H1 (cell line): ENCODE measurements at regions not wholly inside any gene's neighbourhood (a gene's known extent, or its start where the extent isn't known, plus 50 kb on each side); places are given as distances from the start of the nearest gene placed in this dataset.

ENCODE experiments used
- CTCF ChIA-PET: fragments of 300-600 bp; sonication (Branson Sonifier 250); formaldehyde crosslinking; loops from one replicate; lab custom pipeline; 2021; ENCODE audit not compliant: partially characterized antibody; lab: Charles Lee
- POLR2A ChIA-PET: fragments of 300-600 bp; sonication (Branson Sonifier 250); formaldehyde crosslinking; loops from one replicate; lab custom pipeline; 2021; ENCODE audit warnings: inconsistent platforms; ENCODE audit not compliant: partially characterized antibody; lab: Charles Lee
- DNase-seq, 2 experiments: peaks; one replicate each; pipeline versions ENCODE4 v3.0.0 to v3.0.0-alpha.2; 2010 to 2022; ENCODE audit warnings: low spot score in 2 of 2, low read depth in 1 of 2, mixed read lengths in 1 of 2
- FAIRE-seq: peaks from 2 replicates; lab custom pipeline; 2011; peaks lifted over from hg19 to GRCh38; lab: Jason Lieb, UNC
- H2AFZ ChIP-seq: 2 replicates; pipeline ENCODE4 v1.8.1; 2012; ENCODE audit warnings: low read length, inconsistent platforms
- H2AK5ac ChIP-seq: 2 replicates; pipeline ENCODE4 v1.6.1; 2013; ENCODE audit warnings: low read depth, low read length
- H2BK120ac ChIP-seq: replicated peaks from 2 replicates; pipeline ENCODE3; 2013; ENCODE audit warnings: low read depth, low read length, inconsistent platforms
- H2BK12ac ChIP-seq: 2 replicates; pipeline ENCODE4 v1.6.1; 2013; ENCODE audit warnings: low read depth, low read length
- H2BK15ac ChIP-seq: 2 replicates; pipeline ENCODE4 v1.6.1; 2013; ENCODE audit warnings: low read length
- H2BK20ac ChIP-seq: 2 replicates; pipeline ENCODE4 v1.6.1; 2013; ENCODE audit warnings: low read length
- H2BK5ac ChIP-seq: 2 replicates; pipeline ENCODE4 v1.6.1; 2013; ENCODE audit warnings: low read depth, low read length
- H3K14ac ChIP-seq: 2 replicates; pipeline ENCODE4 v1.6.1; 2013; ENCODE audit warnings: inconsistent platforms; ENCODE audit not compliant: insufficient read length
- H3K18ac ChIP-seq: 2 replicates; pipeline ENCODE4 v1.6.1; 2013; ENCODE audit warnings: low read length; ENCODE audit errors: extremely low read depth
- H3K23ac ChIP-seq: 2 replicates; pipeline ENCODE4 v1.6.1; 2013; ENCODE audit warnings: inconsistent platforms; ENCODE audit not compliant: insufficient read length
- H3K23me2 ChIP-seq: 2 replicates; pipeline ENCODE4 v1.6.1; 2013; ENCODE audit warnings: low read depth, low read length
- H3K27ac ChIP-seq: 2 replicates; pipeline ENCODE4 v1.6.1; 2011; ENCODE audit warnings: low read depth, low read length, inconsistent platforms
- H3K27me3 ChIP-seq, 4 experiments: replicated peaks in 1 of 4; 1 replicate in 1 of 4; 2 replicates in 3 of 4; pipeline versions ENCODE4 v1.6.1 to v1.8.1; 2011 to 2013; ENCODE audit warnings: low read length in 3 of 4, mild to moderate bottlenecking in 3 of 4, inconsistent platforms in 2 of 4, mixed read lengths in 2 of 4, moderate library complexity in 1 of 4; ENCODE audit not compliant: control insufficient read depth in 3 of 4, insufficient read depth in 3 of 4; ENCODE audit errors: extremely low read depth in 1 of 4
- H3K36me3 ChIP-seq, 4 experiments: 2 replicates each; pipeline versions ENCODE4 v1.6.1 to v1.8.1; 2011 to 2013; ENCODE audit warnings: mild to moderate bottlenecking in 4 of 4, low read length in 3 of 4, moderate library complexity in 2 of 4, control low read depth in 1 of 4, inconsistent platforms in 1 of 4; ENCODE audit not compliant: insufficient read depth in 4 of 4, control insufficient read depth in 2 of 4
- H3K4ac ChIP-seq: replicated peaks from 2 replicates; pipeline ENCODE3; 2013; ENCODE audit warnings: low read length, low read depth, mixed read lengths, inconsistent platforms; ENCODE audit not compliant: insufficient read length
- H3K4me1 ChIP-seq, 4 experiments: replicated peaks in 1 of 4; 1 replicate in 1 of 4; 2 replicates in 3 of 4; pipeline versions ENCODE4 v1.6.1 to v1.8.1; 2011 to 2013; ENCODE audit warnings: low read length in 3 of 4, inconsistent platforms in 2 of 4, mixed read lengths in 1 of 4; ENCODE audit not compliant: insufficient read depth in 4 of 4, control insufficient read depth in 3 of 4
- H3K4me2 ChIP-seq, 2 experiments: 2 replicates each; pipeline versions ENCODE4 v1.6.1 to v1.8.1; 2011 to 2013; ENCODE audit warnings: low read depth in 2 of 2, low read length in 2 of 2, control low read depth in 1 of 2, inconsistent platforms in 1 of 2, mild to moderate bottlenecking in 1 of 2; ENCODE audit not compliant: insufficient read depth in 1 of 2
- H3K4me3 ChIP-seq, 4 experiments: fragments of 200-600, 300-600 bp in 1 of 4; sonication (generic), shearing (Covaris generic), sonication (Bioruptor Twin) in 1 of 4; 2 replicates each; pipeline versions ENCODE4 v1.5.1 to v1.8.1; 2011 to 2016; ENCODE audit warnings: low read length in 4 of 4, low read depth in 3 of 4, control low read depth in 2 of 4, inconsistent platforms in 2 of 4, mild to moderate bottlenecking in 2 of 4, mixed read lengths in 1 of 4, moderate library complexity in 1 of 4; ENCODE audit not compliant: insufficient read depth in 2 of 4; ENCODE audit errors: extremely low read depth in 1 of 4
- H3K56ac ChIP-seq: replicated peaks from 2 replicates; pipeline ENCODE3; 2013; ENCODE audit warnings: low read depth, mild to moderate bottlenecking, mixed read lengths, low read length, inconsistent platforms; ENCODE audit not compliant: insufficient read length
- H3K79me1 ChIP-seq: 2 replicates; pipeline ENCODE4 v1.6.1; 2013; ENCODE audit warnings: low read depth, low read length, control low read depth
- H3K79me2 ChIP-seq, 2 experiments: 2 replicates each; pipeline versions ENCODE4 v1.6.1 to v1.8.1; 2012 to 2013; ENCODE audit warnings: low read length in 2 of 2, mild to moderate bottlenecking in 2 of 2, inconsistent platforms in 1 of 2; ENCODE audit not compliant: insufficient read depth in 2 of 2, control insufficient read depth in 1 of 2
- H3K9ac ChIP-seq, 4 experiments: replicated peaks in 1 of 4; 1 replicate in 1 of 4; 2 replicates in 3 of 4; pipeline versions ENCODE4 v1.6.1 to v1.8.1; 2011 to 2013; ENCODE audit warnings: low read depth in 3 of 4, low read length in 3 of 4, control low read depth in 2 of 4, mild to moderate bottlenecking in 2 of 4, moderate library complexity in 2 of 4, inconsistent platforms in 1 of 4; ENCODE audit errors: extremely low read depth in 1 of 4
- H3K9me3 ChIP-seq, 2 experiments: 2 replicates each; pipeline versions ENCODE4 v1.6.1 to v1.8.1; 2012 to 2013; ENCODE audit warnings: mild to moderate bottlenecking in 2 of 2, moderate library complexity in 2 of 2, control low read depth in 1 of 2, inconsistent platforms in 1 of 2, low read depth in 1 of 2, low read length in 1 of 2, mixed read lengths in 1 of 2; ENCODE audit not compliant: insufficient read depth in 2 of 2
- H4K20me1 ChIP-seq, 2 experiments: replicated peaks in 1 of 2; 2 replicates each; pipeline versions ENCODE3 to v1.8.1; 2011 to 2013; ENCODE audit warnings: inconsistent platforms in 2 of 2, low read length in 2 of 2, mild to moderate bottlenecking in 1 of 2; ENCODE audit not compliant: insufficient read depth in 2 of 2, control insufficient read depth in 1 of 2
- H4K5ac ChIP-seq: 2 replicates; pipeline ENCODE4 v1.6.1; 2013; ENCODE audit warnings: low read length, low read depth, mixed read lengths, inconsistent platforms; ENCODE audit not compliant: insufficient read length
- H4K8ac ChIP-seq: 2 replicates; pipeline ENCODE4 v1.8.0; 2013; ENCODE audit warnings: mild to moderate bottlenecking, moderate library complexity, low read length, inconsistent platforms; ENCODE audit not compliant: insufficient read depth; ENCODE audit errors: extremely low read depth
- H4K91ac ChIP-seq: replicated peaks from 2 replicates; pipeline ENCODE3; 2013; ENCODE audit warnings: low read length, mixed read lengths, inconsistent platforms; ENCODE audit not compliant: insufficient read length
- ATF2 ChIP-seq: IDR thresholded peaks from 2 replicates; pipeline ENCODE4 v1.6.1; 2012; ENCODE audit warnings: low read length, inconsistent platforms
- BCL11A ChIP-seq, 2 experiments: IDR thresholded peaks; one replicate each; pipeline ENCODE4 v1.6.1; 2011; ENCODE audit warnings: low read depth in 2 of 2, low read length in 2 of 2, mild to moderate bottlenecking in 2 of 2
- CEBPB ChIP-seq: IDR thresholded peaks from 2 replicates; pipeline ENCODE4 v1.6.1; 2012; ENCODE audit warnings: low read depth, low read length
- EZH2 ChIP-seq: fragments of 200-600 bp; sonication (generic); IDR thresholded peaks from 2 replicates; pipeline ENCODE4 v1.7.1; 2012; ENCODE audit warnings: low read depth, mild to moderate bottlenecking, moderate library complexity, low read length, inconsistent platforms; ENCODE audit not compliant: severe bottlenecking
- JUN ChIP-seq: IDR thresholded peaks from 2 replicates; pipeline ENCODE4 v1.6.1; 2011; ENCODE audit warnings: low read depth, mild to moderate bottlenecking, improper control_type of control experiment, low read length
- NANOG ChIP-seq: IDR thresholded peaks from 2 replicates; pipeline ENCODE4 v1.6.1; 2011; ENCODE audit warnings: low read length, low read depth, mild to moderate bottlenecking, inconsistent platforms; ENCODE audit not compliant: insufficient read depth, poor library complexity, severe bottlenecking
- POLR2AphosphoS5 ChIP-seq: IDR thresholded peaks from 2 replicates; pipeline ENCODE4 v1.6.1; 2011; ENCODE audit warnings: low read depth, low read length
- RFX5 ChIP-seq: IDR thresholded peaks from 2 replicates; pipeline ENCODE4 v1.6.1; 2011; ENCODE audit warnings: low read depth, low read length, improper control_type of control experiment, borderline replicate concordance
- SP1 ChIP-seq: IDR thresholded peaks from 2 replicates; pipeline ENCODE4 v1.6.1; 2011; ENCODE audit warnings: low read depth, low read length
- ZNF274 ChIP-seq: IDR thresholded peaks from 2 replicates; pipeline ENCODE4 v1.7.0; 2012; ENCODE audit warnings: low read length, borderline replicate concordance; ENCODE audit errors: extremely low read depth
- WGBS, 2 experiments: shearing (Covaris generic) in 1 of 2; methylation state at CpG; one replicate each; pipeline versions ENCODE4 v1.1.6 to v1.1.7; 2013 to 2015; ENCODE audit warnings: low lambda C conversion rate in 2 of 2, mixed read lengths in 2 of 2, inconsistent platforms in 1 of 2, low coverage in 1 of 2, missing lambda C conversion rate in 1 of 2; ENCODE audit not compliant: insufficient replicate concordance in 2 of 2, insufficient coverage in 1 of 2, insufficient read length in 1 of 2; ENCODE audit errors: extremely low coverage in 1 of 2, missing lambda C conversion rate in 1 of 2; 5-methylcytosine and 5-hydroxymethylcytosine counted together

GRCh38 chr6:77334093-77334492 is 129.2 kb downstream of the HTR1B start:
- no peaks in the 10 kb centered on the region for H3K79me1 ChIP-seq
- no peak overlapping the region for H2BK120ac ChIP-seq
- CTCF ChIA-PET = interaction anchor here (0.6 to 0.8 kb wide), 2 partner anchors 33 to 1777 kb away, joined by 3 read pairs; no protein-coding TSS in a partner anchor
- H2BK15ac ChIP-seq = no peak overlapping the region
- H3K23ac ChIP-seq = no peak overlapping the region
- peaks cover 0 to 7% (median 0%) of the 10 kb centered on the region in 4 experiments; a peak in 1 of 8 replicates for H3K36me3 ChIP-seq
- 0 out of 4 replicates have a peak, but pooled peaks cover 0 to 3% of the 10 kb centered on the region in 2 experiments for H3K9me3 ChIP-seq
- H3K27me3 ChIP-seq = no peaks in the 10 kb centered on the region
- H3K4me2 ChIP-seq = no peak overlapping the region
- no peak for DNase-seq
- H2AFZ ChIP-seq = no peak overlapping the region
- H3K56ac ChIP-seq = no peak overlapping the region
- no peak overlapping the region for H2BK5ac ChIP-seq
- no peak overlapping the region for H3K14ac ChIP-seq
- H4K5ac ChIP-seq = no peak overlapping the region
- peaks cover 0 to 10% (median 4%) of the 10 kb centered on the region in 4 experiments; a peak in 4 of 7 replicates for H3K4me1 ChIP-seq
- H4K8ac ChIP-seq = no peak overlapping the region; the same call in 1 of the 2 replicates
- FAIRE-seq = no peak
- H4K20me1 ChIP-seq = no peaks in the 10 kb centered on the region
- H2BK12ac ChIP-seq = no peak overlapping the region
- no peak for TF ChIP-seq BCL11A (IDR thresholded peaks at IDR 0.05; ENCODE audit: low read depth in 2 of 2, low read length in 2 of 2)
- TF ChIP-seq ZNF274 = no peak
- TF ChIP-seq RFX5 = no peak
- no peak for TF ChIP-seq ATF2
- TF ChIP-seq JUN = no peak
- TF ChIP-seq CEBPB = no peak
- TF ChIP-seq SP1 = no peak
- no peak for TF ChIP-seq POLR2AphosphoS5
- TF ChIP-seq NANOG = no peak
- TF ChIP-seq EZH2 = no peak
- WGBS, 2 experiments = 96% methylated on average over 3 of the region's 3 CpGs; no CpG with 5 or more reads in 1 of the 2 experiments
- no peak overlapping the region for H3K9ac ChIP-seq
- H3K18ac ChIP-seq = no peak overlapping the region
- no peaks in the 10 kb centered on the region for H3K23me2 ChIP-seq
- POLR2A ChIA-PET = no interaction called here
- H2AK5ac ChIP-seq = no peak overlapping the region
- H4K91ac ChIP-seq = no peak overlapping the region
- H2BK20ac ChIP-seq = no peak overlapping the region
- H3K79me2 ChIP-seq = no peaks in the 10 kb centered on the region
- no peak overlapping the region for H3K27ac ChIP-seq
- H3K4me3 ChIP-seq = no peak overlapping the region
- H3K4ac ChIP-seq = no peak overlapping the region
